Adipocyte (in vitro differentiated cells): ENCODE measurements at regions not wholly inside any gene's neighbourhood (a gene's known extent, or its start where the extent isn't known, plus 50 kb on each side); places are given as distances from the start of the nearest gene placed in this dataset.
"Not testable (repeated sequence)": the region's sequence is repeated elsewhere in the genome, so short reads cannot be mapped to it uniquely, and the experiment has no call there.

ENCODE experiments used
- DNase-seq: peaks from one replicate; pipeline ENCODE4 v3.0.0-alpha.2; 2015; ENCODE audit warnings: low read depth
- H3K27me3 ChIP-seq: replicated peaks from 2 replicates; pipeline ENCODE4 v1.7.0; 2013; ENCODE audit warnings: mild to moderate bottlenecking, low read length, moderate library complexity; ENCODE audit not compliant: control insufficient read depth, insufficient read depth
- H3K36me3 ChIP-seq: 2 replicates; pipeline ENCODE4 v1.7.0; 2013; ENCODE audit warnings: low read length, mild to moderate bottlenecking, moderate library complexity; ENCODE audit not compliant: control insufficient read depth, insufficient read depth, severe bottlenecking
- H3K4me1 ChIP-seq: 2 replicates; pipeline ENCODE4 v1.7.0; 2013; ENCODE audit warnings: mild to moderate bottlenecking, low read length, moderate library complexity; ENCODE audit not compliant: control insufficient read depth, insufficient read depth
- H3K4me3 ChIP-seq: 2 replicates; pipeline ENCODE4 v1.7.0; 2013; ENCODE audit warnings: mild to moderate bottlenecking, low read length, moderate library complexity
- H3K9ac ChIP-seq: 2 replicates; pipeline ENCODE4 v1.7.0; 2013; ENCODE audit warnings: mild to moderate bottlenecking, low read length, moderate library complexity
- H3K9me3 ChIP-seq: 2 replicates; pipeline ENCODE4 v1.7.0; 2013; ENCODE audit warnings: mild to moderate bottlenecking, low read length, moderate library complexity; ENCODE audit not compliant: control insufficient read depth

- Histone ChIP-seq H3K27me3 (peaks cover 38% of the 10 kb centered on the region), H3K4me1 (no peaks in the 10 kb centered on the region), H3K36me3 (no peaks in the 10 kb centered on the region), H3K9me3 (peaks cover 9% of the 10 kb centered on the region), H3K9ac (no peak overlapping the region), H3K4me3 (no peak overlapping the region)
- no peak for DNase-seq
These were observed 156.6 kb downstream of the UNC5CL start for GRCh38 chr6:40882323-40882997.

- Histone ChIP-seq H3K4me3 (no peak overlapping the region), H3K36me3 (no peaks in the 10 kb centered on the region), H3K9me3 (peaks cover 9% of the 10 kb centered on the region), H3K9ac (no peak overlapping the region), H3K4me1 (no peaks in the 10 kb centered on the region), H3K27me3 (peaks cover 40% of the 10 kb centered on the region)
- DNase-seq, result no peak
These were observed 157.5 kb downstream of the UNC5CL start for GRCh38 chr6:40881501-40881900.

- H3K9ac ChIP-seq, result no peak overlapping the region
- no peak overlapping the region for H3K4me3 ChIP-seq
- H3K27me3 ChIP-seq, result peaks cover 41% of the 10 kb centered on the region
- DNase-seq, result no peak
- no peaks in the 10 kb centered on the region for H3K4me1 ChIP-seq
- H3K9me3 ChIP-seq, result peaks cover 9% of the 10 kb centered on the region
- no peaks in the 10 kb centered on the region for H3K36me3 ChIP-seq
These were observed 158.1 kb downstream of the UNC5CL start for GRCh38 chr6:40880906-40881305.

GRCh38 chr6:40879169-40879568, 159.9 kb downstream of the UNC5CL start:
- Histone ChIP-seq H3K4me1 (no peaks in the 10 kb centered on the region), H3K9me3 (peaks cover 9% of the 10 kb centered on the region), H3K27me3 (peaks cover 52% of the 10 kb centered on the region), H3K36me3 (no peaks in the 10 kb centered on the region), H3K4me3 (no peak overlapping the region), H3K9ac (no peak overlapping the region)
- DNase-seq, result no peak

- DNase-seq, result no peak
- peaks cover 59% of the 10 kb centered on the region for H3K27me3 ChIP-seq
- H3K9ac ChIP-seq, result no peak overlapping the region
- no peak overlapping the region for H3K4me3 ChIP-seq
- H3K9me3 ChIP-seq, result peaks cover 9% of the 10 kb centered on the region
- no peaks in the 10 kb centered on the region for H3K4me1 ChIP-seq
- no peaks in the 10 kb centered on the region for H3K36me3 ChIP-seq
These were observed 161.7 kb downstream of the UNC5CL start for GRCh38 chr6:40877362-40877761.

GRCh38 chr6:40876336-40876735, 162.7 kb downstream of the UNC5CL start:
- Histone ChIP-seq H3K27me3 (peaks cover 52% of the 10 kb centered on the region), H3K4me1 (no peaks in the 10 kb centered on the region), H3K36me3 (no peaks in the 10 kb centered on the region), H3K9ac (no peak overlapping the region), H3K9me3 (peaks cover 9% of the 10 kb centered on the region), H3K4me3 (no peak overlapping the region)
- no peak for DNase-seq

- Histone ChIP-seq H3K9me3 (peaks cover 8% of the 10 kb centered on the region), H3K36me3 (no peaks in the 10 kb centered on the region), H3K27me3 (peaks cover 43% of the 10 kb centered on the region), H3K9ac (no peak overlapping the region), H3K4me3 (no peak overlapping the region), H3K4me1 (no peaks in the 10 kb centered on the region)
- DNase-seq, result no peak
These were observed 164.5 kb downstream of the UNC5CL start for GRCh38 chr6:40874495-40874894.

- peaks cover 44% of the 10 kb centered on the region for H3K27me3 ChIP-seq
- no peaks in the 10 kb centered on the region for H3K4me1 ChIP-seq
- H3K4me3 ChIP-seq, result no peak overlapping the region
- H3K9me3 ChIP-seq, result no peaks in the 10 kb centered on the region
- H3K9ac ChIP-seq, result no peak overlapping the region
- no peaks in the 10 kb centered on the region for H3K36me3 ChIP-seq
- no peak for DNase-seq
These were observed 167.6 kb downstream of the UNC5CL start for GRCh38 chr6:40871424-40871823.

GRCh38 chr6:40868089-40868865, 170.7 kb downstream of the UNC5CL start:
- not testable (repeated sequence) for H3K4me3 ChIP-seq, H3K9ac ChIP-seq, DNase-seq, H3K36me3 ChIP-seq, H3K4me1 ChIP-seq
- Histone ChIP-seq H3K27me3 (peaks cover 15% of the 10 kb centered on the region), H3K9me3 (peaks cover 13% of the 10 kb centered on the region)

- peak; percentile 7 for DNase-seq
- not testable (repeated sequence) for H3K36me3 ChIP-seq, H3K27me3 ChIP-seq, H3K4me3 ChIP-seq, H3K4me1 ChIP-seq, H3K9ac ChIP-seq
- peaks cover 13% of the 10 kb centered on the region for H3K9me3 ChIP-seq
These were observed 171.5 kb downstream of the UNC5CL start for GRCh38 chr6:40867527-40867926.

- not testable (repeated sequence) for H3K4me1 ChIP-seq, H3K9ac ChIP-seq, DNase-seq, H3K27me3 ChIP-seq, H3K4me3 ChIP-seq, H3K36me3 ChIP-seq
- peaks cover 13% of the 10 kb centered on the region for H3K9me3 ChIP-seq
These were observed 173.8 kb downstream of the UNC5CL start for GRCh38 chr6:40865259-40865658.
